ENCODE measurements at regions not wholly inside any gene's neighbourhood (a gene's known extent, or its start where the extent isn't known, plus 50 kb on each side); places are given as distances from the start of the nearest gene placed in this dataset.

DNA sequence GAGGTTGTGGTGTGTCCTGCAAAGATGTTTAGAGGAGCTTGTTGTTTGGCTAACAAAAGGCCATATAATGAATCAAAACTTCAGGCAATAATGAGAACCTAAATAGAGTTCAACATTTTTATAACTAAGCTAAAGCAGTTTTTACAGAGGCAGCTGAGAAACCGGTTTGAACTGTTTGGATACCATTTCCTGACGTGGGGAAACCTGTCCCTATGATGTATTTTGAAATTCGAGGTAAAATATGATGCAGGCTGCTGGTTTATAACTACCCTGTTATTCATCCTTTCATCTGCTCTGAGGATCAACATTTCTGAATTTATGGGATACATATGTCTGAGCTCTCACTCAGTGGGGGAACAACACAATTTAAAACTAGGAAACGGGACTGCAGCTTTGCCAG lies 289.5 kb upstream of the IRX2 start:
- Histone ChIP-seq H3K4me3 (ENCODE audit: low read length) (no peak overlapping the region), H3K27me3 (ENCODE audit: insufficient read depth, low read length) (no peaks in the 10 kb centered on the region), H3K4me1 (ENCODE audit: insufficient read depth, low read length) (no peaks in the 10 kb centered on the region), H3K9me3 (ENCODE audit: low read depth, low read length) (no peaks in the 10 kb centered on the region)

DNA sequence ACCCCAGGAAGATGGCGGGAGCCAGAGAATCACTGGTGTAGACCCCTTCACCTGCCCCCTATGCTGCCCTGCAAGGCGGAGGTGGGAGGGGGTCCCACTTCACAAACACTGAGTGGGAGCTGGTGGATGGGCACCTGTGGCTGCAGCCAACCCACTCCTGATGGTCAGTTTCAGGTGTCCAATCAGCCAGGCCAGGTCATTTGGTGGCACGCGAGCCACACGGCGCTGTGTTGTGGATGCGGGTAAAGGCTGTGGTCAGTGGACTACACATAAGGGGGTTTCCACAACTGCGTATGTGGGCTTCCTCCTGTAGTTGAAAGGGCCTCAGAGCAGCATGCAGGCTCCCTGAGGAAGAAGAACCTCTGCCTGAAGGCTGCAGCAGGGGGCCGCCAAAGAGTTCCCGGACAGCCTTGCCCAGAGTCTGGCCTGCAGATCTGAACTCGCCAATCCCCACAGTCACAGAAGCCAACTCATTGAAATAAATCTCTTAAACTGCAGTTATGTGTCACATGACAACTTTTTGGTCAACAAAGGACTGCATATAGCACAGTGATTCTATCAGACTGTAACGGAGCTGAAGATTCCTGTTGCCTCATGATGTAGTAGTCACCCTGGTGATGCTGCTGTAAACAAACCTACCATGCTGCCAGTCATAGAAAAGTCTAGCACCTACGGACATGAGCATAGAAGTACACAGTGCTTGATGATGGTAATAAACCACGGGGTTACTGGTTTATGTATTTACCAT lies 284.7 kb upstream of the IRX2 start:
- Histone ChIP-seq H3K27me3 (ENCODE audit: insufficient read depth, low read length) (no peaks in the 10 kb centered on the region), H3K4me3 (ENCODE audit: low read length) (no peak overlapping the region), H3K4me1 (ENCODE audit: insufficient read depth, low read length) (no peaks in the 10 kb centered on the region), H3K9me3 (ENCODE audit: low read depth, low read length) (no peaks in the 10 kb centered on the region)

DNA sequence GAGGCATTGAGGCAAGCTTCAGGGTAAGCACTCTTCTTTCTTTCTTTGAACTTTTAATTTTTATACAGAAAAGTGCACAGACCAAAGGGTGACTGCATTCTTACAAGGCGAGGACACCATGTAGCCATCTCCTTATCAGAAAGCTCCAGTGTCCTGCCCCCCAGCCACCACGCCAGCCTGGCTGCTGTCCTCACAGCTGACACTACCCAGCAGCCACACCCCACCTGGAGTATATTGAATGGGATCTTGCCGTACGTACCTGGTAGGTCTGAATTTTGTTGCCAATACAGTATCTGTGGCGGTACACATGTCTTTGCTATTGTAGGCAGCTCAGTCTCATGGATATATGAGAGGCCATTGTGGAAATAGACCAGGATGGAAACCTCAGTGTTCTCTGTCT lies 284.0 kb upstream of the IRX2 start:
- Histone ChIP-seq H3K4me1 (ENCODE audit: insufficient read depth, low read length) (no peaks in the 10 kb centered on the region), H3K27me3 (ENCODE audit: insufficient read depth, low read length) (no peaks in the 10 kb centered on the region), H3K9me3 (ENCODE audit: low read depth, low read length) (no peaks in the 10 kb centered on the region), H3K4me3 (ENCODE audit: low read length) (no peak overlapping the region)

DNA sequence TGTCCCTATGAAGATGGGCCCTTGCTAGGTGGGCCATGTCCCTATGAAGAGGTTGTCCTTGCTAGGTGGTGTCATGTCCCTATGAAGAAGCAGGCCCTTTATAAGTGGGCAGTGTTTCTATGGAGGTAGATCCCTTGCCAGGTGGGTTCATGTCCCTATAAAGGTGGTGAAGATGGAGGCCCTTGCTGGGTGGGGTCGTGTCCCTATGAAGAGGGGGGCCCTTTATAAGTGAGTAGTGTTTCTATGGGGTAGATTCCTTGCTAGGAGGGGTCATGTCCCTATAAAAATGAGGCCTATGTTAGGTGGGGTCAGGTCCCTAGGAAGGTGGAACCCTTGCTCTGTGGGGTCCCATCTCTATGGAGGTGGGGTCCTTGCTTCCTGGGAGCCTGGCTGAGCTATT lies 283.4 kb upstream of the IRX2 start:
- no peaks in the 10 kb centered on the region for H3K27me3 ChIP-seq (ENCODE audit: insufficient read depth, low read length)
- no peaks in the 10 kb centered on the region for H3K4me1 ChIP-seq (ENCODE audit: insufficient read depth, low read length)
- H3K9me3 ChIP-seq (ENCODE audit: low read depth, low read length), result no peaks in the 10 kb centered on the region
- H3K4me3 ChIP-seq (ENCODE audit: low read length), result no peak overlapping the region

DNA sequence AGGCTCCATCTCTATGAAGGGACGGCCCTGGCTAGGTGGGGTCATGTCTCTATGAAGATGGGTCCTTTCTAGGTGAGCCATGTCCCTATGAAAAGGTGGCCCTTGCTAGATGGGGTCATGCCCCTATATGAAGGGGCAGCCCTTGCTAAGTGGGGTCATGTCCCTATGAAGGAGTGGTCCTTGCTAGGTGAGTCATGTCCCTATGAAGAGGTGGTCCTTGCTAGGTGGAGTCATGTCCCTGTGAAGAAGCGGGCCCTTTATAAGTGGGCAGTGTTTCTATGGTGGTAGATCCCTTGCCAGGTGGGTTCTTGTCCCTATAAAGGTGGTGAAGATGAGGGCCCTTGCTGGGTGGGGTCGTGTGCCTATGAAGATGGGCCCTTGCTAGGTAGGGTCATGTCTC lies 283.0 kb upstream of the IRX2 start:
- no peaks in the 10 kb centered on the region for H3K4me1 ChIP-seq (ENCODE audit: insufficient read depth, low read length)
- no peaks in the 10 kb centered on the region for H3K9me3 ChIP-seq (ENCODE audit: low read depth, low read length)
- H3K4me3 ChIP-seq (ENCODE audit: low read length), result no peak overlapping the region
- no peaks in the 10 kb centered on the region for H3K27me3 ChIP-seq (ENCODE audit: insufficient read depth, low read length)

DNA sequence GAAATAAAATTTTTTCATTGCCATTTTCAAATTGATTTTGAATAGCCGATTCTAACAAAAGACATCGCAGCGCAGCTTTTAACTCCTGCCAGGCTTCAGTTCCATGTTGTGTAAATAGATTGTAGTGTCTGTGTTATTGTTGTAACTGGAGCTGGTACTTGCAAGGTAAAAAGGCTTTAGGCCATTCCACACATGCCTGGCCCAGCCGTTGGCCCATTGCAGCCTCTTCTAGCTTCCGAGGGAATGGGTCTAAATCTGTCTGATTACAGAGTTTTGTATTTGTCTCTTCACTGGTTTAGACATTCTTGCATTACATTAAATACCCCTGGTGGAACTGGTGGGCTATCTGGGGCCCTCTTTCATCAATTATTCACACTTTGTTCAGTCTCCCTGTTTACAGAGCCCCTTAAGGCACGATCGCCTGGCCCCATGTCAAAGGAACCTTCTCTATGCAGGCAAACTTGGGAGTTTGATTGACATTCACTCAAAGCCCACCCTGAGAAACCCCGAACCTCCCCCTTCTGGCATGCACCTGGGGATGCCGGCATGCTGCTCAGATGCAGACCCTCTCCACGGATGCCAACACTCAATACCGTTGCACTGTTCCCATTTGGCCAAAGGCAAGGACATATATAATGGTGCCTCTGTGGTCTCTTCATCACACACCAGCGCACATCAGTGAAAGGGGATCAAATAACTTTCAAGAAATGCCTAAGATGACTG lies 281.7 kb upstream of the IRX2 start:
- H3K9me3 ChIP-seq (ENCODE audit: low read depth, low read length), result no peaks in the 10 kb centered on the region
- H3K27me3 ChIP-seq (ENCODE audit: insufficient read depth, low read length), result no peaks in the 10 kb centered on the region
- no peaks in the 10 kb centered on the region for H3K4me1 ChIP-seq (ENCODE audit: insufficient read depth, low read length)
- no peak overlapping the region for H3K4me3 ChIP-seq (ENCODE audit: low read length)

DNA sequence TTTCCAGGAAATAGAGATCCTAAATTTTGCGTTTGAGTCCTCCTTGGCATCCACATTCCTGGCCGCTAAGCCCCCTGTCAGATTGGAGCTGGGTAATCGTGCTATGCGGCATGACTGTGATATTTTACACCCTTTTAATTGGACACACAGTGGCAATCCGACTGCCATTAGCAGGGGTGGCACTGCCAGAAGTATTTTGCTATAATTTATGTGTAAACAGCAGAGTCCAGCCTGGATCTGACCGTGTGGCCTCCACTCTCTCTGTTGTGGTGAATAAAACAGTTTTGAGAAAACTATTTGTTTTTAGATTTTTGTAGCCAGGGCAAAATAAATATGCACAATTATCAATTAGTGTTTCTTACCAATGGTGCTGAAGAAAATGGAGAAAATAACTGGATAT lies 281.0 kb upstream of the IRX2 start:
- H3K4me1 ChIP-seq (ENCODE audit: insufficient read depth, low read length), result no peaks in the 10 kb centered on the region
- no peak overlapping the region for H3K4me3 ChIP-seq (ENCODE audit: low read length)
- H3K27me3 ChIP-seq (ENCODE audit: insufficient read depth, low read length), result no peaks in the 10 kb centered on the region
- no peaks in the 10 kb centered on the region for H3K9me3 ChIP-seq (ENCODE audit: low read depth, low read length)

DNA sequence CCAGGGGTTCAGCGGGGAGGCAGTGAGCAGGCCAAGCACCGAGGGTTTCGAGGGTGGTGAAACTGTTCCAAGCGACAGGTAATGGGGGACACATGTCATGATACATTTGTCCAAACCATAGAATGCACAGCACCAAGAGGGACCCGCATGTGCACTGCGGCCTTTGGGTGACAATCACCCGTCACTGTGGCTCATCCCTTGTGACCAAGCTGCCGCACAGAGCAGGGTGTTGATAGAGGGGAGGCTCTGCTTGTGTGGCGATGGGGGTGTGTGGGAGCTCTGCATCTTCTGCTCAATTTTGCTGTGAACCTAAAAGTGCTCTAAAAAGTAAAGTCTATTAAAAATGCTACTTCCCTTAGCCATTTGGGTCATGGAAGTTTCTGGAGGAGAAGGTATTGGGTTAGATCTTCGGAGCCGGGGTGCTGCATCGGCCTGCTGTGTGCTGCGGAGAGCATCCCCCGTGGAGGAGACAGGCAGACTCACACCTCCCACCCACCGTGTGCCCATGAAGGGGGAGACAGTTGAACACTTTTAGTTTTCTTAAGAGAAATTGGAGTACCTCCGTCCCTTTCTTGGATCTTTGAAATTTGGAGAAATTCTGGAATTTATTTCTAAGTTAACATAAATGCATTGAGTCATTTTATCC lies 280.4 kb upstream of the IRX2 start:
- Histone ChIP-seq H3K4me1 (ENCODE audit: insufficient read depth, low read length) (no peaks in the 10 kb centered on the region), H3K27me3 (ENCODE audit: insufficient read depth, low read length) (no peaks in the 10 kb centered on the region), H3K4me3 (ENCODE audit: low read length) (no peak overlapping the region), H3K9me3 (ENCODE audit: low read depth, low read length) (no peaks in the 10 kb centered on the region)

DNA sequence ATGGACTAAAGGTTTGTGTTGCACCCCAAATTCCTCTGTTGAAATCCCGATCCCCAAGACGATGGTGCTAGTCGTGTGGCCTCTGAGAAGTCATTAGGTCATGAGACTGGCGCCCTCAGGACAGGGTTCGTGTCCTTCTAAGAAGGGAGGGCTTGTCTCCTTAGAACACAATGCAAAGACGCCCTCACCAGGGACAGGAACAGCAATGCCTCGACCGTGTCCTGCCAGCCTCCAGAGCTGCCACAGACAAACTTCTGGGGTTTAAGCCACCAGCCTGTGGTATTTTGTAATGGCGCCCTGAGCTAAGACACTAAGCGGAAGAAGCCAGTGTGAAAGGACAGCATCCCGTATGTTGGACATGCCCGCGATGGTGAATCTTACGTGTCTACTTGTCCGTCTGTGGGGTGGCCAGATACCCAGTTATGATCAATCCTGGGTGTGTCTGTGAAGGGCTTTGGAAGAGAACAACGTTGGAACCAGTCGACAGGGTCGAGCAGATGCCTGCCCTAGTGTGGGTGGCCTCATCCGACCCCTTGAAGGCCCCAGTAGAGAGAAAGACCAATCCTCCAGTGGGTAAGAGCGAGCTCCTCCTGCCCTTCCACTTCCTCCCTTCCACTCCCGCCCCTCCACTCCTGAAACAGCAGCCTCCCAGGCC lies 279.2 kb upstream of the IRX2 start:
- Histone ChIP-seq H3K4me1 (ENCODE audit: insufficient read depth, low read length) (no peaks in the 10 kb centered on the region), H3K4me3 (ENCODE audit: low read length) (no peak overlapping the region), H3K27me3 (ENCODE audit: insufficient read depth, low read length) (no peaks in the 10 kb centered on the region), H3K9me3 (ENCODE audit: low read depth, low read length) (no peaks in the 10 kb centered on the region)

DNA sequence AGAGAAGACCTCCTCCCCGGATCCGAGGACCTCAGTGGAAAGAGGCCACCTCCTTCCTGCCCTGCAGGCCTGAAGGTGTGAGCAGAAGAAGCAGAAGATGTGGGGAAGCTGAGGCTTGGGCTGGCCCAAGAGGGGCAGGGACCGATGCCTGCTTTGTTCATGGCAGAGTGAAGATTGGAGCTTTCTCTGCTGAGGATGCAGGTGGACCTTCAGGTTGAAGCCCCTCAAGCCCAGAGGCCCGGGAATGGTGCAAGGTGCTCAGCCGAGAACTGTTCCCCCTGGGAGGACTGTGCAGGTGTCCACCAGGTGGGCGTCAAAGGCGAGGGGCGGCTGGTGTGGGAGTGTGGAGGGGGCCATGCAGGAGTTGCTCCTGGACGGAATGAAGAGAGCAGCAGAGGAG lies 277.9 kb upstream of the IRX2 start:
- H3K4me3 ChIP-seq (ENCODE audit: low read length), result no peak overlapping the region
- H3K27me3 ChIP-seq (ENCODE audit: insufficient read depth, low read length), result no peaks in the 10 kb centered on the region
- no peaks in the 10 kb centered on the region for H3K4me1 ChIP-seq (ENCODE audit: insufficient read depth, low read length)
- no peaks in the 10 kb centered on the region for H3K9me3 ChIP-seq (ENCODE audit: low read depth, low read length)

DNA sequence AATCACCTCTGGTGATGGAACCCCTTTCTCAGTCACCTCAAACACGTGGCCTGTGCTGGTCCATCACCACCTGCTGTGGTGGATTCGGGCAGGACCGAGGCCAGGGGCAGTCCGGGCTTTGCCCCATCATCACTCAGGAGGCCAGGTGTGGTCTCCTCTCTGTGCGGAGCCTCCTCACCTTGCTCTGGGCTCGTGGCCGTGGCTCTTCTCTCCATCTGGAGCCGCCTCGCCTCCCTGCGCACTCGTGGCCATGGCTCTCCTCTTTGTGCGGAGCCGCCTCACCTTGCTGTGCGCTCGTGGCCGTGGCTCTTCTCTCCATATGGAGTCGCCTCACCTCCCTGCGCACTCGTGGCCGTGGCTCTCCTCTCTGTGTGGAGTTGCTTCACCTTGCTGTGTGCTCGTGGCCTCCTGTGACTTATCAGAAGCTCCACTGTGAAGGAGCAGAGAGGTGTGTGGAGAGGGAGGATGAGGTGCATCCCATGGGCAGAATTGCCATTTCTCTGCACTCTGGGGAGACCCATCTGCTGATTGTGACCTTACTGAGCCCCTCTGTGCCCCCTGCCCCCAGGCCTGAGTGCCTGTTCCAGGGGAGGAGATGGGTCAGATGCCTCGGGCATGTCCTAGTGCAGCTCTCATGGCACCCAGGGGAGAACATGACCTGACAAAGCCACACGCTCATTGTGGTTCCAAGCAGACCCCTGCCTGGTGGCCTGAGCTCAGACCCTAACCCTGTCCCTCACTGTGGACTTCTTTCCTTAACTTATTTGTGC lies 276.6 kb upstream of the IRX2 start:
- Histone ChIP-seq H3K27me3 (ENCODE audit: insufficient read depth, low read length) (no peaks in the 10 kb centered on the region), H3K9me3 (ENCODE audit: low read depth, low read length) (no peaks in the 10 kb centered on the region), H3K4me1 (ENCODE audit: insufficient read depth, low read length) (no peaks in the 10 kb centered on the region), H3K4me3 (ENCODE audit: low read length) (no peak overlapping the region)

DNA sequence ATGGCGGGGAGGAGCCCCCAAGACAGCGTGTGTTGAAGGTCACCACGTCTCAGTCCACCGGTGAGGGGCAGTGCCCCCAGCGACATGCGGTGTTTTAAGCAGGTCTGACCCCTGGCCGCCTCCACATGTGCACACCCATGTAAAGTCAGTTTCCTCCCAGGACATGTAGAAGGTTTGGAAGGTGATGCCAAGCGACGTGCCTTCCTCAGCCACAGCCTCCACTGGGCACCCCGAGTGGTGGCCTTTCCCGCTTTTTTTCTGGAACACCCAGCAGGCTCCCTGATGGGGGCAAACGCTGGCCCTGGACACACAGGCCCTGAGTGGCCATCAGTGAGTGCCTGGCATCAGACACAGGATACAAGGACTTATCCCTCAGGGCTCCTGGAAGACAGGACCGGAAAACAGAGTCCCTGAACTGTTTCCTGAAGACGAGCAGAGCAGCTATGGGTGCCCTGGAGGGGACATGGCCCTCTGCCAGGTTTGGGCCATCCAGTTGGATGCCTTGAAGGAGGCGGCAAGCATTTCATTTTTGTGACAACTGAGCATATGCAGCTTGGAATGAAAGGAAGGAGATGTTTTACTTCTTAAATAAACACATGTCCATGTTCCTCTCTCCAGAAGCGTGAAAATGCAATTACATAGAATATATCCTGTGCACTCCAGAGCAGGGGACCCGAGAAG lies 275.8 kb upstream of the IRX2 start:
- H3K4me3 ChIP-seq (ENCODE audit: low read length), result no peak overlapping the region
- H3K9me3 ChIP-seq (ENCODE audit: low read depth, low read length), result no peaks in the 10 kb centered on the region
- no peaks in the 10 kb centered on the region for H3K27me3 ChIP-seq (ENCODE audit: insufficient read depth, low read length)
- no peaks in the 10 kb centered on the region for H3K4me1 ChIP-seq (ENCODE audit: insufficient read depth, low read length)

DNA sequence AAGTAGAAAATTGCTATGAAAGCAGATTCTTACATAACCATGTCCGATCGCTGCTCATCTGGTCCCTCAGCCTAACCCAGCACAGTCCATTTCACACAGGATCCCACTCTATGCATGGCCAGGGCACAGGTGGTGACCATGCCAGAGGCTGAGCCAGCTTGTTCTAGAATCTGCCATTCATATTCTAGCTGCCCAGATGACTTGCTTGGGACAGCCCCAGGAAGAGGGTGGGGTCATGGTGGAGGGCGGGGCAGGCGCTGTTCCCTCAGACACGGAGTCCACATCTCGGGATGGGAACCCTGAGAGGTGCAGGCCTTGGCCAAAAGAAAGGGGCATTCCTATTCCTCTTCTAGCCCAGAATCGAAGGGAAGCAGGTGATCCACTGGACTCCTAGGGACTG lies 275.2 kb upstream of the IRX2 start:
- Histone ChIP-seq H3K27me3 (ENCODE audit: insufficient read depth, low read length) (no peaks in the 10 kb centered on the region), H3K9me3 (ENCODE audit: low read depth, low read length) (no peaks in the 10 kb centered on the region)

DNA sequence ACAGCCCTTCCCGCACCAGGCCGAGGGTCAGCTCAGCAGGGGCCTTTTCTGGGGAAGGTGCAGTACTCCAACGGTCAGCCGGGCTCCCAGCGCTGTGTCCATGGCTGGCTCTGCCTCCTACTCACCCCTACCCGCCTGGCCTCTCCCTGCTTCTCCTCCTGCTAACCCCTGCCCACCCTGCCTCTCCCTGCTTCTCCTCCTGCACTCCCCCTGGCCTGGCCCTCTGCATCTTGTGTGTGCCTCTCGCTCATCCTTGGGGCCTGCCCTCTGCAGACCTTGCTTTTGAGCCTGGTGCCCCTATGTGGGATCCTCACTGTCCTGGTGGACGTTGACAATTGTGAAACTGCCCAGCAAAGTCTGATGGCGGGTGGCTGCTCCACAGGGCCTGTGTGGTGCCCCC lies 274.6 kb upstream of the IRX2 start:
- Histone ChIP-seq H3K27me3 (ENCODE audit: insufficient read depth, low read length) (no peaks in the 10 kb centered on the region), H3K9me3 (ENCODE audit: low read depth, low read length) (no peaks in the 10 kb centered on the region), H3K4me1 (ENCODE audit: insufficient read depth, low read length) (no peaks in the 10 kb centered on the region), H3K4me3 (ENCODE audit: low read length) (no peak overlapping the region)

More for the DNA sequence above, 275.2 kb upstream of the IRX2 start:
- Histone ChIP-seq H3K4me1 (ENCODE audit: insufficient read depth, low read length) (no peaks in the 10 kb centered on the region), H3K4me3 (ENCODE audit: low read length) (no peak overlapping the region)
